Amniotic epithelial cell (primary cell): ENCODE measurements at regions not wholly inside any gene's neighbourhood (a gene's known extent, or its start where the extent isn't known, plus 50 kb on each side); places are given as distances from the start of the nearest gene placed in this dataset.
A peak's percentile ranks its signal among the peaks of the same experiment; 100 is the strongest.

Experiments
- DNase-seq: peaks from one replicate; pipeline ENCODE4 v3.0.0-alpha.2; 2010; ENCODE audit warnings: low read depth

DNA sequence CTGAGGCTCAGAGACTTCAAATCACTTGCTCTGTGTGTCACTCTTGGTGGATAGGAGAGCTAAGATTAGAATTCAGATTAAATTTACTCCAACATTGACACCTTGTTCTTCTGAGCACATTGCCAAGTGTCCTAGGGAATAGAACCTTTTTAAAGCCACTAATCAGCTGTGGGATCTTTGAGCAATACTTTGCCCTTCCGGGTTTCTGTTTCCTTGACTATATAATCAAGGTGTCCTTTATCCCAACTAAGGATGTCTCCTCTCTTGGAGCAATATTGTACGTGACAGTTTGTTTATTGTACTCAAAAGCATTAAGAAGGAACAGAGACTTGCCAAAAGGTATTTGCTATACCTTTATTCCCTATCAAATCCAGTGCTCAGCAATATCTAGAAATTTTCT, 170.9 kb upstream of the CADPS start:
- DNase-seq: no peak

DNA sequence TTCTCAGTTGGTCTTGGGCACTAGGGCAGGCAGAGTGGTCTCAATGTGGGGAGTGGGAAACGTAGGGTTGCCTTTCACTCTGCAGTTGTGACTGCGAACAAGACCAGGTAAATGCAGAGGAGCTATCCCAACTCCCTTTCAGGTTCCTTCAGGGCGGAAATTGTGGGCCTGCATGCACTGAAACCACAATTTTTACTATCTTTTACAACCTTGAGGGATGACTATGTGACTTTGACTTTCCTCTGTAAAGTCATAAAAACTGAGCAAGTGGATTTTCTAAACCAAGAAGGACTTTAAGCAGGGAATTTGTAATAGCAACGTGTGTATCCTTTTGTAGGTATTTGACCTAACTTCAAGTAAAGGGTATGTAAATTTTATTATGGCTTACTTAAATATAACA, 171.4 kb upstream of the CADPS start:
- DNase-seq: no peak

DNA sequence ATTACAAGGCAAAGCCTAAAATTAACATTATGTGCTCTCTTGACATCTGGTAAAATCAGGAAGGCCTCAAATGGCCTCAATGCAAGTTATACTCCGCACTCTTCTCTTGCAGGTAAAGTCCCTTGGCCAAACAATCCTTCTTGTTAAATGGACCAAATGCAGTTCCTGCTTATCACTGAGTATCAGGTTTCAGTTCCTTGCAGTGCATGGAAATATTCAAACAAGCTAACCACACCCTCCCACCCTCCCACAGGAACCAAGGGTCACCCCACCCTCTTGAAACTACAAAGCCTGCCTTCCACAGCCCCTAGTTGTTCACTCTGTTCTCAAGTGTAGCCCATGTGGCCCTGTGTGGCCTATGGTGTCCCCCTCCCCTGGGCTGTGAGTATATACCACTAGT, 171.9 kb upstream of the CADPS start:
- no peak for DNase-seq

DNA sequence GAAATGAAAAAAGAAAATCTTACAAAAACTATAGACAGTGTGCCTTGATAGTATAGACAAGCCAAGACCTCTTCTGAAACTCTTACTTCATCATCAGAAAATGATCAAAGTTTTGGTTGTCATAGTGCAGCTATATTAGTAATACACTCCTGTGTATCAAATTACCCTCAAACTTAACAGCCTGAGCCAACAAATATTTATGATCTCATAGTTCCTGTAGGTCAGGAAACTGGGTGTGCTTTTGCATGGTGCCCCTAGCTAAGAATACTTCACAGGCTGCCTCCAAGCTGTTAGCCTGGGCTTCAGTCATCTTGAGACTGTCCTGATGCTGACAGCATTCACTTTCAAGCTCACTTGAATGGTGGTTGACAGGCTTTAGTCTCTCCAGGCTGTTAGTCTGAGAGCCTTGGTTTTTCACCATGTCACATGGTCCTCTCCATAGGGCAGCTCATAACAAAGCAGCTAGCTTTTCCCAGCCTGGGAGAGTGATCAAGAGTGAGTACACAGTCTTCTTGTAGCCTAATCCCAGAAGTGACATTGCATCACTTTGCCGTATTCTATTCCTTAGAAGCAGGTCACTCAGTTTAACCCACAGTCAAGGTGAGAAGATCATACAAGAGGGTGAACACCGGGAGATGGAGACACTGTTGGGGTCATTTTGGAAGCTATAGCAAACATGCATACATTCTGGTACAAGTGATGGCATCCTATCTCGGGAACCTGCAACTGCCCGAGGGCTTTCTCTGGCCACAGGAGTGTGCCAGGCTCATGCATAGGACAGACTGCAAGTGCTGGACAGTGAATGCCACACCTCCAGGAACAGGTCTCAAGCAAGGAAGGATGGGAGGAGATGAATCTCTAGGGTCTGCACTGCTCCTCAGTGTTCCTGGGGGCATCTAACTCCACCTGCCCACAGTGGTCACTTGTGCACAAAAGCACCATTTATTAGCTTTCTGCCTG, 173.4 kb upstream of the CADPS start:
- DNase-seq: no peak

DNA sequence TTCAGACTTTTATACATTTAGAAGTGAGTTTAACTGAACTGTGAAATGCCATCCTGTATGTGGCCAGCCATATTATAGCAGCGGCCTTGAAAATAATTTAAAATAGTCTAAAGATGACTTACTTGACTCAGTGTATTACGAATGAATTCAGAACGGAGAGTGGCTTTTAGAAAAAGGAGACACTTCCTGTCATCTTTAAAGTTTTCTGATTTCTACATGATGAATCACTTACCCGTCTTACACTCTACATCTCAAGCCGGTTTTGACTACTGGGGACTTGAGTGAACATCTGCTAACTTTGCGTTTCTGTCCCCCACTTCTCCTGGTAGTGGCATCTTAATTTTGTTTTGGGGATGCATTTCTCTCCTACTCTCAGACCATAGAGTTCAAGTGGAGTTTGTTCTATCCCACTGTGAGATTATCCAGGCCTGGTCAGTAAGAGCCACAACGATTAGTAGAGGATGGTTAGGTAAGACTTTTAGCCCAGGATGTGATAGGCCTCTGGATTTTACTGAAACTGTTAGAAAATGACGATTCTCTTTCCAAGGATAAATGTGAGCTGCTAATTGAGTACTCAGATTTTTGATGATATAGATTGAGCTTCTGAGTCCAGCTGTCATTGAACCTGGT, 175.4 kb upstream of the CADPS start:
- no peak for DNase-seq

DNA sequence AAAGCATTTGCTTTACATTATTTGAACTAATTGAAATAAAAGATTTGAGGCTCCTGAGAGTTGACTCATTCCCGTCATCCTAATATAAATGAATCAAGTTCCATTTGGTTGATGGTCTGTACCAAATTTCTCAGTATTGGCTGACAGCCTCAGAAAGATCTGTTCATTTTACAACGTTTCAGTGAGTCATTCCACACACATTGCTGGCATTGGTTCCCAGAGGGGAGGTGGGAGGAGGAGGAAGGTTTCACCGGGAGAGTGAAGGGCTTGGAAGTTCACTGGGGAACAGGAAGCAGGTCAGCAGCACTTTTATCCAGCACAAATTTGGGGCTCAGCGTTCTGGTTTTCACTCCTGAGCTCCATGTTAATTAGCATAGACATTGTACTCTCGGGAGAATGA, 176.7 kb upstream of the CADPS start:
- no peak for DNase-seq

DNA sequence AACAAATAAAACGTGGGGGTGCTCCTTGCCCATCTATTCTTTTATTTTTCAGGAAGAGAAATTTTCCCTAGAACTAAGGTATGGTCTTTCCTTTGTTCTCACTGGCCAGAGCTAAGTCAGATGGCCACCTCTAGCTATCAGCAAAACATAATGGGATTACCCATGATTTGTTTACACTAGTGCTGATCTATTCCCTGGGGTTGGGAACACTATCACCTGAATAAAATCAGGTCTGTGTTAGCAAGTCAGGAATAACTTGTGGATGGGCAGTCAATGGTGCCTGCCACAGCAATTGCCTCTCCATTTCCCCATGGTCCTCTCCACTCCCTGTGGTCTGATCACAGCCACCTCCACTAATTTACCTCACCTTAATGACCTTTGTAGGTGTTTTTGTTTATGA, 181.7 kb upstream of the CADPS start:
- no peak for DNase-seq

DNA sequence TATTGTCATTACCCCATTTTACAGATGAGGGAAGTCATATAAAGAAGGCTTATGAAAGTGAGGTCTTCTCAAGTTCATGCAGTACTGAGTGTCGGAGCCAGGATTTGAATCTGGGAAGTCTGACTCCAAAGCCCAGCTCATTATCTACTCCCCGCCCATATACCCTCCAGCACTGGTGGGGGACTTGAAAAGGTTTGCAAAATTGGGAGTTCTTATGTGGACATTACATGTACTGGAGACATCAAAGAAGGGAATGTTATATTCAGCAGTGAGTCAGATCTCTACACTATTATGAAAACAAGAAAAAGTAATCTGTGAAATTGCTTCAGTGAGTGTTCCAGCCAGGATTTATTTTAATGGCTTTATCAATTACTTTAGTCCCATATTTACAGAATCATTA, 185.2 kb upstream of the CADPS start:
- no peak for DNase-seq

DNA sequence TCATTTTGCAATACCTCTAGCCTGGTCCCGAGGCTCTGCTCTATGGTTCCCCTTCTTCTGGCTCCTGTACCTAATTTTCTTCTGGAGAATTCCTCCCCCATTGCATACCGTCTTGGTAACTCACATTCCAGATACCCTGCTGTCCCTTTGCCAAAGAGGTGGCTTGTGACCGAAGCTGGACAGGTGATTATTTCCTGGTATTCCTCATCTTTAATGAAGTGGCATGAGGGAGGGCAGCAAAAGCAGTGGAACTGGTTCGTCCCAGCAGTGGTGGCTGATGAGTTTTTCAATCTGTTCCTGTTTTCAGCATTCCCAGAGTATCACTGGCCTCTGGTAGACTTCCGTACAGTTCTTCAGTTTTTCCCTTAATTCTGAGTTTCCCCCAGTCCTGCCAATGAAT, 186.2 kb upstream of the CADPS start:
- no peak for DNase-seq

DNA sequence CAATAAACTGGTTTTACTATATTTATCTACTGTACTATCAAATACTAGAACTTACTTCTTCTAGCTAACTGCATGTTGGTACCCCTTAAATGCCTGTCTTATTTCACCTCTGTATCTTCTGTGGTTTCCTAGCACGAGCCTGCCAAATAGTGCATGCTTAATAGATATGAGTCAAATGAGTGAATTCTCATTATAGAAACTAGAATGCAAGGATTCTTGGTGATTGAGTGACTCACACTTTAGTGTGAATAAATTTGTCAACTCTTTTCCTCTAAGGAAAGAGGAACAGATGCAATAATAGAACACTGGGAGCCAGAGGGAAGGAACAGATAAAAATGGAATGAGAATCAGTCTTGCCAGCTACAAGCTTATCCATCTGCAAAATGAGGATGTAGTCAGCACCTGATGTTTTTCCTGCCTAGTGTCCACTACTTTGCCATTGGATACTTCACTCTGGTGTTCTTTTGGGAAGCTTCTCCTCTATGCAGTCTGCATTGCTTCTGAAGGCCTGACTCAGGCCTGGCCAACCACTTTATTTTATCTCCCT, 189.1 kb upstream of the CADPS start:
- no peak for DNase-seq

DNA sequence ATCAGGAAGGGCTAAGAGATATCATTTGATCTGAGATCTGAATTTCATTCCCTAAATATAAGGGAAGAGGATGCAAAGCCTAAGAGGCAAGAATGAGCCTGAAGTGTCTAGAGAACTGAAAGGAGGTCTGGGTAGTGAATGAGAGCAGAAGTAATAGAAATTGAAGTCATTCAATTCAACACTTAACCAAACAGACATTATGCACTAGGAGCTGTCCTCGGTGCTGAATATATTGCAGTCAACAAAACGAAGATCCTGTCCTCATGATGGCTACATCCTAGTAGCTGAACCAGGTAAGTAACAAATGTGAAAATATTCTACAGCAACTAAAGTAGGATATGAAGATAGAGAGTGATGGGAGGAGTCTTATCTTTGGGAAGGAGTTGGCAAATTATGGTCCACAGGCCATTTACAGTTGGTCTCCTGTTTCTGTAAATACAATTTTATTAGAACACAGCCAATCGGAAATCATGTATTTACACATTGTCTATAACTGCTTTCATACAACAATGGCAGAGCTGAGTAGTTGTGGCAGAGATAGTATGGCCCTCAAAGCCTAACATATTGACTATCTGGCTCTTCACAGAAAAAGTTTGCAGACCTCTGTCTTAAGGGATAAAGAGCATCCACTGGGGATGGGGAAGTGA, 192.9 kb upstream of the CADPS start:
- peak; percentile 45 for DNase-seq

DNA sequence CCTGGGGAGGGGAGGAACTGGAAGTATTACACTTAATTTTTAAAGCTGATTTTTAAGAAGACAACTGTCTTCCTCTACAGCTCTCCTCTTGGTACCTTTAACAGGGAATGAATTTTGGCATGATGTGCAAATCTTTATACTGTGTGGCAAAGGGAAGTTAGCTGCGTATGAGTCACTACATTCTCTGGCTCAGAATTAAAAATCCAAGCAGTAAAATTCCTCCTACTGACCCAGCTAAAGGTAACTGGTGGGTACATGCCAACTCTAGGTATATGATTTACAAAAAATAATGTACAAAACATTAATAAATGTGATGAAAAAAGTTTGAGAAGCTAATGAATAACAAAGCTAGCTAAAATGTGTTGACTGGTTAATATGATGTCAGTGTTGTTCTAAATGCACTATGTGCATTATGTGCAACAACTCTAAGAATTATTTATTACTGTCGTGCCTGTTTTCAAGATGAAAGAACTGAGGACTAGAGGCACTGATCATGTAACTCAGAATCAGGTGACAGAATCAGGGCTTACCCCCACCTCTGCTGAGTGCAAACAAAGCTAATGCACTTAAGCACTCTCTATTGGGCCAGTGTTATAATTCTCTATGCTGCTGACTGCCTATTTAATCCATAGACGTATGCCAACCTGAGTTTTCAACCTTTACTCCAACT, 194.7 kb upstream of the CADPS start:
- DNase-seq: no peak

DNA sequence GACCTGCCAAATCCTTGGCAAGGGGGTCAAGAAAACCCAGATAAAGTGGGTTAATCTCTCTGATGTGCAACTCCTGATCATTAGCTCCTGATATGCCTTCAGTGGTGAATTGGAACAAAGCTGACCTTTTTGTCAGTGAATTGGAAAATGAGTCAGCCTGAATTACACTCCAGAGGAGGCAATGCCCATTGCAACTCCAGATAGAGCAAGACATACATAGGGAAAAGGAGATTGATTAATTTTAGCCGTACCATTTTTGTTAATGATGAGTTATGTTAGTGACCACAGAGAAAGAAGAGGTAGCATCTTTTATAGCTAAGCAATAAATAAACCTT, 195.2 kb upstream of the CADPS start:
- DNase-seq: no peak

DNA sequence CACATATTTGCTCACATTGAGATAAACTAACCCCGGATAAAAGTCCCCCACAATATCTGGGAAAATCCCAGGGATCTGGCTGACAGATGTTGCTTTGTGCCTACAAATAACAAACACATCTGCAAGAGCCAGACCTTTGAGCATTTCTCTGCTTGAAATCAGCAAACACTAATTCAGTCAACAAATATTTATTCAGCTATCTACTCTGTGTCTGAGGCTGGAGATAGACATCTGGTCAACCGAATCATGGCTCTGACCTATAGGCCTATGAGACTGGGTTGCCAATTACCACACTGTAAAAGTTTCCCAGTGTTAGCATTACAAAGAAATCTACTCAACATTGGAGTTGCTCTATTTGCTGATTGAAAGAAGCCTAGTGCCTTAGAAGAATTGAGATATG, 201.1 kb upstream of the CADPS start:
- DNase-seq: no peak

DNA sequence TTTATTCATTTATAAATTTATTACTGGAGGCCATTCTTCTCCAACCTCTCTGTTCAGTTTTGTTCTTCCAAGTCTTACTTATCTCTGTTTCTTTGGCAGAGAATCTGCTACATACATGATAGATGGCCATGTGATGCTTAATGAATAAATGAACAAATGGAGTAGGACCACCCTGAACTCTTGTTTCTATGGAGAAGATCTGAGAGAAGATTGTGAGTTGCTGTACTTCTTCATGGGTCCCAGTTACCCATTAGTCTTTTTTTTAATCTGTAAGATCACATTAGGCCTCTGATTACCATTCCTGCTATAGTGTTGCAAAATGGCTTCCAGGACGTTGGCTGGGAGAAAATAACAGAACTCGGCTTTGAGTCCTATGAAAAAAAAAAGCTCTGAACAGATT, 191.9 kb upstream of the SYNPR start:
- DNase-seq: no peak

DNA sequence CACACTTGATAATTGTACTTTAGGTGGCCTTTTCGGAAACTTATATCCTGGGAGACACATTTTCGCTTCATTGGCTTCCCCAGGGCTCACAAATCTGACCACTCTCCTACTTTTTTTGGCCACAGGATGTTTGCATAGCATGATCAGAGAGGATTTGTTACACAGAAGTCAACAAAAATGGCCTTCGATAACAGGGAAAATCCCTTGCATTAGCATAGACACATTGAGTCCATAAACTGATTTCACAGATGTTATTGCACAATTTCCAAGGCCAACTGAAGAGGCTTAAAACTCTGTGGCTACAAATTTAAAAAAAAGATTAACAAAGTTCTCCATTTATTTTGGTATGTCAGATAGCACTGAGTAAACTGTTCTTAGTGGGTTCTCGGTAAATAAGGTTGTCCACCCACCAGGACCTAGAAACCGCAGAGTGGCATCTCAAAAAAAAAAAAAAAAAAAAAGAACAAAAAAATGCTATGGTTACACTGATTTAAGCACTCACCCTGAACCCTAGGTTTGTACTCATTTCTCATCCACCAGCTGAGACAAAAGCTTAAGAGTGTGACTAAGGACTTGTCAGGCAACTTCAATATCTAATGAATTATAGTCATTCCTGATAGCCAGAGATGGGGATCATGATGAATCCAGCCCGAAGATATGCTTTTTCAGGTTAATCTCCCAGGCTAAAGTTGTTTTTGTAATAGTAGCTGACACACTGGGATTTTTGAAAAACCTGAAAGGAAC, 188.9 kb upstream of the SYNPR start:
- no peak for DNase-seq

DNA sequence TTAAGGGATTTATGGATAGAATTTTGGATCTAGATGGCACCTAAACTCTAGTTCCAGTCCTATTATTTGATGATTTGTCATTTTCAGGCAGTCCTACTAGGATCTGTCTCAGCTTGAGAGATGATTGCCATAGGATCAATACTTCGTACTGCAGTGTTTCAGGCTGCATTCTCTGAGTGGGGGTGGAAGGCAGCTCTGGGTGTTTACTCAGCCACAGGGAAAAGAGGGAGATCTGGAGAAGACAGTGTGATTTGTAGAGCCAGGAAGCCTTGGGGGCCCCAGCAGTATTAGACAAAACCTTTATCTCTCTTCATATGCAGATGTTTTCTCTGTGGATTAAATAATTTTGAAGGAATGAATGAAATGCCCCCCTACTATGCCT, 188.4 kb upstream of the SYNPR start:
- no peak for DNase-seq

DNA sequence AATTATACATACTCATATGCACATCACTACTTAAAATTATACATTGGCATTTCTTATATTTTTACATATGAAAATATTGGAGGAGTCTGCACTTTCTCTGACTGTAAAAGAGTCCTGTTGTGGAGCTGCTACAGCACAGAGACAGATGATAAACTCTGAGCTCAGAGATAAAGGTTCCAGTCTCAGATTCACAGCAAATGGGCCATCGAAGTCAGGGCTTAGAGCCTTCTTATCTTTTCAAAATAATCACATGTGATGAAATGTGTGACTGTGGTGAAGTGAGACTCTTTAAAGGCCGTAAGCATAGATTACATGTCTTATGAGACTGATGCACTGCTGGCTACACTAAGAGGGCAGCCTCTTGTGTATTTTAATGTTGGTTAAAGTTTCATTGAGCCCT, 187.5 kb upstream of the SYNPR start:
- no peak for DNase-seq

DNA sequence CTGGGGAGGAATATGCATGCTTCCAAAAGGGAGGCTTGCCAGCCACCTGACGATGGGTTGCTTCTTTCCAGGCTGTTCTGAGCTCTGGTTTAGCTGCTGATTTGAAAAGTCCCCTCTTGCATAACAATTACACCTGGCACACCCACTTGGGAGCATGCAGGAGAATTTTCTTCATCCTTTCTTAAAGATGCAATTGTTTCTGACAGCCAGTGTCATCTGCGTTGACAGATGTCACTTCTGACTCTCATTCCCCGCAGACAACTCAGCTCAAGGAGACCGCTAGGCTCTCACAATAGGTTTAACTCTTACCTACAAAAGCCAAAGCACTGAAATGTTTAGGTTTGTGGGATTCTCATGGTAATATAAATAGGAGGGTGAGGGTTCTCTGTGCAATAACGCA, 185.6 kb upstream of the SYNPR start:
- no peak for DNase-seq

DNA sequence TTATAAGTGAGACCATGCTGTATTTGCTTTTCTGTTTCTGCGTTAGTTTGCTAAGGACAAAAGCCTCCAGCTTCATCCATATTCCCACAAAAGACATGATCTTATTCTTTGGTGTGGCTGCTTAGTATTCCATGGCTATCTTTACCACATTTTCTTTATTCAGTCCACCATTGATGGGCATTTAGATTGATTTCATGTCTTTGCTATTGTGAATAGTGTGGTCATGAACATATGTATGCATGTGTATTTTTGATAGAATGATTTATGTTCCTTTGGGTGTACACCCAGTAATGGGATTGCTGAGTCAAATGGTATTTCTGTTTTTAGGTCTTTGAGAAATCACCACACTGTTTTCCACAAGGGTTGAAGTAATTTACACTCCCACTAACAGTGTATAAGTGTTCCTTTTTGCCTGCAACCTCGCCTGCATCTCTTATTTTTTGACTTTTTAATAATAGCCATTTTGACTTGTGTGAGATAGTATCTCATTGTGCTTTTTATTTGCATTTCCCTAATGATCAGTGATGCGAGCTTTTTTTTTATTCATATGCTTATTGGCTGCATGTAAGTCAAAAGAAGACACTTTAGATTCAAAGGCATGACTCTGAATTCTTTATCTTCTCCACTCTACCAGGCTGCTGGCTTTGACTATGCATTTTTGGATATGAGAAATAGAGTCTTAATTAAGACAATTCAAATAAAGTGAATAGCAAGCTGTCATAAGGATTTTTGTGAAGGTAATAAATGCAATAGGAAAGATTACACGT, 183.3 kb upstream of the SYNPR start:
- no peak for DNase-seq
